Nephron progenitor cell (in vitro differentiated cells): ENCODE measurements at regions not wholly inside any gene's neighbourhood (a gene's known extent, or its start where the extent isn't known, plus 50 kb on each side); places are given as distances from the start of the nearest gene placed in this dataset.

Experiments used
- DNase-seq: peaks from one replicate; pipeline ENCODE4 v3.0.0; 2021
- H3K27ac Mint-ChIP-seq: 2 replicates; pipeline ENCODE4 v1.8.0; 2021; ENCODE audit warnings: mild to moderate bottlenecking, moderate library complexity, mixed read lengths
- H3K27me3 Mint-ChIP-seq: 2 replicates; pipeline ENCODE4 v1.8.0; 2021; ENCODE audit warnings: mild to moderate bottlenecking, low read depth, mixed read lengths; ENCODE audit not compliant: poor library complexity
- H3K36me3 Mint-ChIP-seq: 2 replicates; pipeline ENCODE4 v1.8.0; 2021; ENCODE audit warnings: low read depth, mixed read lengths
- H3K4me1 Mint-ChIP-seq: 2 replicates; pipeline ENCODE4 v1.8.0; 2021; ENCODE audit warnings: mixed read lengths
- H3K4me3 Mint-ChIP-seq: 2 replicates; pipeline ENCODE4 v1.8.0; 2021; ENCODE audit warnings: mild to moderate bottlenecking, moderate library complexity, mixed read lengths
- H3K9me3 Mint-ChIP-seq: 2 replicates; pipeline ENCODE4 v1.8.0; 2021; ENCODE audit warnings: mild to moderate bottlenecking, moderate library complexity, mixed read lengths
- CTCF ChIP-seq: fragments of 200-600 bp; sonication (generic); IDR thresholded peaks from 2 replicates; pipeline ENCODE4 v1.5.0; 2021; ENCODE audit warnings: antibody characterized with exemption

DNA sequence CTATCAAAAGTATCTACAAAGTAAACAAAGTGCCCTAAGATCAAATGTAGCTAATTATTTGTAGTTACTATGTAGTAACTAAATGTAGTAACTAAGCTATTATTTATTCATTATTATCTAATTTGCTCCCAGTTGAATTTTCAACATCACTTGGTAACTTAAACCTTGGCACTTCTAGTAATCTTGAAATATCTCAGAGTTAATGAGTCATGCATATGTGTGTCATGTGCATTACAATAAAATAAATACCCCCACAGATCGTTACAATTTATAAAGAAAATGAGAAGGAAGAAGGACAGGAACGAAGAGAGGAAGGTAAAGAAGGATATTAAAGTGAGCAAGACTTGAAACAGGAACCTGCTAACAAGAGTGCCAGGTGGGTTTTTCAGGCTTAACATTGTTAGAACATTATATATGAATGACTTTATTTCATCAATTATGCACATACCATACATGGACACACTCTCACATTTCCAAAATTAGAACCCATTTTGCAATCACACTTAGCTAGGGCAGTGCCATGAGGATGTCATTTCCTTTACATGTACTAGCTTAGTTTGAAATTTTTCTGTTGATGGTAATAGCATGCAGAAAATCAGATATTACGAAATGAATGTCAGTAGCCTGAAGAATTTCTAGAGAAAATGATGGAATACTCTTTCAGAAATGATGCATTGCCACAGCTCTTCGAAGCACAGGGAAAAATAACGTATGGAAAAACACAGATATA, 1670.4 kb upstream of the AGA start:
- no peak for TF ChIP-seq CTCF
- Mint-ChIP-seq H3K4me3 (no peak overlapping the region), H3K9me3 (no peaks in the 10 kb centered on the region), H3K27ac (peak overlapping the region; percentile 35), H3K27me3 (no peaks in the 10 kb centered on the region), H3K36me3 (no peaks in the 10 kb centered on the region), H3K4me1 (no peaks in the 10 kb centered on the region)
- no peak for DNase-seq

- Mint-ChIP-seq H3K27me3 (no peaks in the 10 kb centered on the region), H3K36me3 (no peaks in the 10 kb centered on the region), H3K9me3 (no peaks in the 10 kb centered on the region), H3K4me1 (no peaks in the 10 kb centered on the region), H3K4me3 (no peak overlapping the region), H3K27ac (no peak overlapping the region)
- no peak for DNase-seq
- TF ChIP-seq CTCF: no peak
Measured at GRCh38 chr4:179114615-179115014, 1672.4 kb upstream of the AGA start.

- no peak for TF ChIP-seq CTCF
- H3K27me3 Mint-ChIP-seq: no peaks in the 10 kb centered on the region
- no peaks in the 10 kb centered on the region for H3K36me3 Mint-ChIP-seq
- no peak overlapping the region for H3K4me3 Mint-ChIP-seq
- no peaks in the 10 kb centered on the region for H3K4me1 Mint-ChIP-seq
- no peaks in the 10 kb centered on the region for H3K9me3 Mint-ChIP-seq
- no peak for DNase-seq
- no peak overlapping the region for H3K27ac Mint-ChIP-seq
Measured at GRCh38 chr4:179116011-179116410, 1673.8 kb upstream of the AGA start.

- Mint-ChIP-seq H3K4me1 (no peaks in the 10 kb centered on the region), H3K36me3 (no peaks in the 10 kb centered on the region), H3K27ac (no peak overlapping the region), H3K4me3 (no peak overlapping the region), H3K9me3 (no peaks in the 10 kb centered on the region), H3K27me3 (no peaks in the 10 kb centered on the region)
- DNase-seq: no peak
- no peak for TF ChIP-seq CTCF
Measured at GRCh38 chr4:179116581-179116980, 1674.3 kb upstream of the AGA start.

GRCh38 chr4:179123084-179123483, 1680.8 kb upstream of the AGA start:
- Mint-ChIP-seq H3K4me3 (no peak overlapping the region), H3K27ac (no peak overlapping the region), H3K27me3 (no peaks in the 10 kb centered on the region), H3K36me3 (no peaks in the 10 kb centered on the region), H3K9me3 (no peaks in the 10 kb centered on the region), H3K4me1 (no peaks in the 10 kb centered on the region)
- TF ChIP-seq CTCF: no peak
- DNase-seq: no peak

- Mint-ChIP-seq H3K36me3 (no peaks in the 10 kb centered on the region), H3K27me3 (no peaks in the 10 kb centered on the region), H3K4me3 (no peak overlapping the region), H3K9me3 (no peaks in the 10 kb centered on the region), H3K27ac (no peak overlapping the region), H3K4me1 (no peaks in the 10 kb centered on the region)
- no peak for TF ChIP-seq CTCF
- DNase-seq: no peak
Measured at GRCh38 chr4:179124419-179124818, 1682.2 kb upstream of the AGA start.
